NCI-H1092 treated with DMSO at 0.1 percent for 48 hours (cell line): ENCODE measurements at regions not wholly inside any gene's neighbourhood (a gene's known extent, or its start where the extent isn't known, plus 50 kb on each side); places are given as distances from the start of the nearest gene placed in this dataset.
A peak's percentile ranks its signal among the peaks of the same experiment; 100 is the strongest.

Experiments
- DNase-seq: peaks from one replicate; lab custom pipeline; 2025; lab: John Stamatoyannopoulos, UW

GRCh38 chr11:95485115-95485900 lies 254.3 kb upstream of the SESN3 start:
- DNase-seq, result no peak

GRCh38 chr11:95483339-95483738 lies 252.3 kb upstream of the SESN3 start:
- no peak for DNase-seq

GRCh38 chr11:95478003-95478402 lies 247.0 kb upstream of the SESN3 start:
- no peak for DNase-seq

GRCh38 chr11:95469258-95469657 lies 238.3 kb upstream of the SESN3 start:
- DNase-seq, result no peak

- no peak for DNase-seq
Observed at GRCh38 chr11:95466416-95466815, 235.4 kb upstream of the SESN3 start.

GRCh38 chr11:95465887-95466286 lies 234.9 kb upstream of the SESN3 start:
- DNase-seq, result no peak

- no peak for DNase-seq
Observed at GRCh38 chr11:95461858-95462257, 230.9 kb upstream of the SESN3 start.

GRCh38 chr11:95461348-95461747 lies 230.3 kb upstream of the SESN3 start:
- DNase-seq, result no peak

GRCh38 chr11:95459291-95460042 lies 228.5 kb upstream of the SESN3 start:
- DNase-seq, result peak; percentile 24

- no peak for DNase-seq
Observed at GRCh38 chr11:95456714-95457491, 225.9 kb upstream of the SESN3 start.

GRCh38 chr11:95455228-95455970 lies 224.4 kb upstream of the SESN3 start:
- DNase-seq, result no peak

- no peak for DNase-seq
Observed at GRCh38 chr11:95453616-95454171, 222.7 kb upstream of the SESN3 start.

- DNase-seq, result no peak
Observed at GRCh38 chr11:95451682-95452081, 220.7 kb upstream of the SESN3 start.

GRCh38 chr11:95451261-95451660 lies 220.3 kb upstream of the SESN3 start:
- DNase-seq, result no peak

GRCh38 chr11:95450547-95451123 lies 219.6 kb upstream of the SESN3 start:
- DNase-seq, result no peak

- no peak for DNase-seq
Observed at GRCh38 chr11:95445746-95446333, 214.8 kb upstream of the SESN3 start.

GRCh38 chr11:95444309-95445241 lies 213.6 kb upstream of the SESN3 start:
- no peak for DNase-seq

GRCh38 chr11:95443386-95443785 lies 212.4 kb upstream of the SESN3 start:
- DNase-seq, result no peak

GRCh38 chr11:95442531-95443050 lies 211.6 kb upstream of the SESN3 start:
- DNase-seq, result no peak
